Cardiac fibroblast (primary cell): ENCODE measurements at regions not wholly inside any gene's neighbourhood (a gene's known extent, or its start where the extent isn't known, plus 50 kb on each side); places are given as distances from the start of the nearest gene placed in this dataset.
A peak's percentile ranks its signal among the peaks of the same experiment; 100 is the strongest.
"Not testable (repeated sequence)": the region's sequence is repeated elsewhere in the genome, so short reads cannot be mapped to it uniquely, and the experiment has no call there.

Source experiments
- DNase-seq, 2 donors: peaks; one replicate each; pipeline versions ENCODE4 v3.0.0 to v3.0.0-alpha.2; 2010; ENCODE audit warnings: low read depth in 2 of 2
- H3K4me3 ChIP-seq, 2 donors: replicated peaks in 1 of 2; 1 replicate in 1 of 2; 2 replicates in 1 of 2; pipeline ENCODE4 v1.5.1; 2011; ENCODE audit warnings: low read depth in 2 of 2, low read length in 2 of 2, mild to moderate bottlenecking in 2 of 2, moderate library complexity in 1 of 2
- CTCF ChIP-seq: IDR thresholded peaks from one replicate; pipeline ENCODE4 v1.5.1; 2011; ENCODE audit warnings: low read depth, mild to moderate bottlenecking, low read length, inconsistent platforms

- no peak for TF ChIP-seq CTCF
- DNase-seq, result no peak
- H3K4me3 ChIP-seq, result no peak overlapping the region
These were observed 51.9 kb upstream of the PTPRJ start for GRCh38 chr11:47928426-47928825.

GRCh38 chr11:47924184-47924691 lies 56.1 kb upstream of the PTPRJ start:
- TF ChIP-seq CTCF, result no peak
- no peak overlapping the region for H3K4me3 ChIP-seq
- peak in 1 of 2 donors; percentile 84 for DNase-seq

- H3K4me3 ChIP-seq, result no peak overlapping the region
- TF ChIP-seq CTCF, result no peak
- DNase-seq, result peak; percentile 56 to 67
These were observed 56.7 kb upstream of the PTPRJ start for GRCh38 chr11:47923667-47924066.

- DNase-seq, result not testable (repeated sequence)
These were observed 59.2 kb upstream of the PTPRJ start for GRCh38 chr11:47921080-47921555.

GRCh38 chr11:47918882-47919495 lies 61.4 kb upstream of the PTPRJ start:
- peak; percentile 40 to 61 for DNase-seq
- H3K4me3 ChIP-seq, result no peak overlapping the region
- TF ChIP-seq CTCF, result no peak

More at GRCh38 chr11:47921080-47921555, 59.2 kb upstream of the PTPRJ start:
- not testable (repeated sequence) for H3K4me3 ChIP-seq

GRCh38 chr11:47918370-47918690 lies 62.0 kb upstream of the PTPRJ start:
- no peak for TF ChIP-seq CTCF
- no peak for DNase-seq
- H3K4me3 ChIP-seq, result peak overlapping the region; percentile 2 to 32

GRCh38 chr11:47917599-47918369 lies 62.6 kb upstream of the PTPRJ start:
- DNase-seq, result peak; percentile 90 to 100
- peak overlapping the region; percentile 2 to 32 for H3K4me3 ChIP-seq
- no peak for TF ChIP-seq CTCF
